Astrocyte (in vitro differentiated cells and primary cell): ENCODE measurements at regions not wholly inside any gene's neighbourhood (a gene's known extent, or its start where the extent isn't known, plus 50 kb on each side); places are given as distances from the start of the nearest gene placed in this dataset.

Experiments used
- EZH2 ChIP-seq: IDR thresholded peaks from 2 replicates; pipeline ENCODE4 v1.6.1; 2012; ENCODE audit warnings: mild to moderate bottlenecking, low read length, inconsistent platforms; ENCODE audit not compliant: insufficient read depth
- TF ChIP-seq, protein P1 (sequence below): IDR thresholded peaks from 2 replicates; pipeline ENCODE4 v1.5.1; 2011; ENCODE audit warnings: low read depth, mild to moderate bottlenecking, inconsistent platforms, low read length, moderate library complexity; ENCODE audit not compliant: insufficient read depth

DNA sequence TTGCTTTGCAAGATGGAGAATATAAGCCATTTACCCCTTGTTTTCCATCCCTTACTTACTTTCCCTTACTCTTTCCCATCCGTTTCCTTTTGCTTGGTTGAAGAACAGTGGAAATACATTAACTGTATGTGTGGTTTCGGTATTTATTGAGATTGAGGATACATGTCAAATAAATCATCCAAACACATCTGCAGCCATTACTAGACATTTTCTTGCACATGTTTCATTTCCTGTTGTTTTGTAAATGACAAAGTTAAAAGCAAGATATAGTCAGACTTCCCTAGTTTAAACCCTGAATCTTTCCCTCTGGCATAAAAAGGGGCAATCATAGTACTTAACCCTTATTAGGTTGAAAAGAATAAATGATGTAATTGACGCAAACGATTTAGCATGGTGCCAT lies 82.1 kb upstream of the BCHE start:
- TF ChIP-seq, protein P1, sequence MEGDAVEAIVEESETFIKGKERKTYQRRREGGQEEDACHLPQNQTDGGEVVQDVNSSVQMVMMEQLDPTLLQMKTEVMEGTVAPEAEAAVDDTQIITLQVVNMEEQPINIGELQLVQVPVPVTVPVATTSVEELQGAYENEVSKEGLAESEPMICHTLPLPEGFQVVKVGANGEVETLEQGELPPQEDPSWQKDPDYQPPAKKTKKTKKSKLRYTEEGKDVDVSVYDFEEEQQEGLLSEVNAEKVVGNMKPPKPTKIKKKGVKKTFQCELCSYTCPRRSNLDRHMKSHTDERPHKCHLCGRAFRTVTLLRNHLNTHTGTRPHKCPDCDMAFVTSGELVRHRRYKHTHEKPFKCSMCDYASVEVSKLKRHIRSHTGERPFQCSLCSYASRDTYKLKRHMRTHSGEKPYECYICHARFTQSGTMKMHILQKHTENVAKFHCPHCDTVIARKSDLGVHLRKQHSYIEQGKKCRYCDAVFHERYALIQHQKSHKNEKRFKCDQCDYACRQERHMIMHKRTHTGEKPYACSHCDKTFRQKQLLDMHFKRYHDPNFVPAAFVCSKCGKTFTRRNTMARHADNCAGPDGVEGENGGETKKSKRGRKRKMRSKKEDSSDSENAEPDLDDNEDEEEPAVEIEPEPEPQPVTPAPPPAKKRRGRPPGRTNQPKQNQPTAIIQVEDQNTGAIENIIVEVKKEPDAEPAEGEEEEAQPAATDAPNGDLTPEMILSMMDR: no peak
- TF ChIP-seq EZH2: no peak
